Neuronal stem cell (in vitro differentiated cells): ENCODE measurements at regions not wholly inside any gene's neighbourhood (a gene's known extent, or its start where the extent isn't known, plus 50 kb on each side); places are given as distances from the start of the nearest gene placed in this dataset.

ENCODE experiments used
- DNase-seq: peaks from one replicate; pipeline ENCODE4 v3.0.0-alpha.2; 2013; ENCODE audit warnings: low spot score
- H2AFZ ChIP-seq: one replicate; pipeline ENCODE4 v1.6.1; 2013; ENCODE audit warnings: mild to moderate bottlenecking, low read length, inconsistent platforms
- H2AK5ac ChIP-seq: 2 replicates; pipeline ENCODE4 v1.6.1; 2013; ENCODE audit warnings: low read depth, mild to moderate bottlenecking, inconsistent platforms, low read length, moderate library complexity, mixed read lengths
- H2BK120ac ChIP-seq: 2 replicates; pipeline ENCODE4 v1.6.1; 2013; ENCODE audit warnings: low read depth, mild to moderate bottlenecking, inconsistent platforms, low read length, moderate library complexity, mixed read lengths
- H2BK12ac ChIP-seq: one replicate; pipeline ENCODE4 v1.6.1; 2013; ENCODE audit warnings: low read length, inconsistent platforms
- H2BK15ac ChIP-seq: 2 replicates; pipeline ENCODE4 v1.6.1; 2013; ENCODE audit warnings: mild to moderate bottlenecking, low read length, inconsistent platforms, mixed read lengths
- H2BK5ac ChIP-seq: one replicate; pipeline ENCODE4 v1.6.1; 2013; ENCODE audit warnings: inconsistent platforms, mild to moderate bottlenecking, low read length, moderate library complexity
- H3K14ac ChIP-seq: one replicate; pipeline ENCODE4 v1.6.1; 2013; ENCODE audit warnings: low read length, inconsistent platforms
- H3K18ac ChIP-seq: 2 replicates; pipeline ENCODE4 v1.6.1; 2013; ENCODE audit warnings: low read length, inconsistent platforms
- H3K23ac ChIP-seq: 2 replicates; pipeline ENCODE4 v1.6.1; 2013; ENCODE audit warnings: low read depth, mild to moderate bottlenecking, mixed read lengths, low read length, inconsistent platforms; ENCODE audit not compliant: poor library complexity
- H3K27ac ChIP-seq: replicated peaks from 3 replicates; pipeline ENCODE4 v1.5.1; 2013; ENCODE audit warnings: low read length, inconsistent platforms
- H3K27me3 ChIP-seq, 3 experiments: 2 replicates each; pipeline ENCODE4 v1.6.1; 2013; ENCODE audit warnings: low read length in 3 of 3, mild to moderate bottlenecking in 2 of 3, inconsistent platforms in 1 of 3, low read depth in 1 of 3, mixed read lengths in 1 of 3, moderate library complexity in 1 of 3; ENCODE audit not compliant: control insufficient read depth in 3 of 3, insufficient read depth in 3 of 3
- H3K36me3 ChIP-seq, 2 donors: replicated peaks in 1 of 2; 2 replicates each; pipeline ENCODE4 v1.6.1; 2013; ENCODE audit warnings: low read length in 2 of 2; ENCODE audit not compliant: control insufficient read depth in 2 of 2, insufficient read depth in 2 of 2
- H3K4ac ChIP-seq: 2 replicates; pipeline ENCODE4 v1.6.1; 2013; ENCODE audit warnings: inconsistent platforms, mild to moderate bottlenecking, low read length, moderate library complexity
- H3K4me1 ChIP-seq, 2 donors: 1 replicate in 1 of 2; 2 replicates in 1 of 2; pipeline ENCODE4 v1.6.1; 2013; ENCODE audit warnings: low read length in 2 of 2, low read depth in 1 of 2; ENCODE audit not compliant: control insufficient read depth in 2 of 2, insufficient read depth in 1 of 2
- H3K4me2 ChIP-seq: one replicate; pipeline ENCODE4 v1.6.1; 2013; ENCODE audit warnings: mild to moderate bottlenecking, low read length, inconsistent platforms; ENCODE audit not compliant: insufficient read depth, poor library complexity, severe bottlenecking
- H3K4me3 ChIP-seq, 2 donors: 2 replicates each; pipeline ENCODE4 v1.5.1; 2013; ENCODE audit warnings: low read length in 2 of 2, mild to moderate bottlenecking in 2 of 2, inconsistent platforms in 1 of 2, moderate library complexity in 1 of 2
- H3K79me1 ChIP-seq: one replicate; pipeline ENCODE4 v1.6.1; 2013; ENCODE audit warnings: low read depth, mild to moderate bottlenecking, inconsistent platforms, low read length, moderate library complexity
- H3K9ac ChIP-seq: one replicate; pipeline ENCODE4 v1.6.1; 2013; ENCODE audit warnings: mild to moderate bottlenecking, low read depth, low read length, inconsistent platforms; ENCODE audit not compliant: poor library complexity
- H3K9me3 ChIP-seq, 2 donors: replicated peaks in 1 of 2; 2 replicates each; pipeline versions ENCODE3 to v1.6.1; 2013; ENCODE audit warnings: low read length in 2 of 2, mild to moderate bottlenecking in 2 of 2, inconsistent platforms in 1 of 2, low read depth in 1 of 2, mixed read lengths in 1 of 2, moderate library complexity in 1 of 2; ENCODE audit not compliant: control insufficient read depth in 2 of 2, insufficient read depth in 1 of 2
- H4K8ac ChIP-seq: one replicate; pipeline ENCODE4 v1.6.1; 2013; ENCODE audit warnings: low read depth, mild to moderate bottlenecking, inconsistent platforms, low read length, moderate library complexity
- H4K91ac ChIP-seq: one replicate; pipeline ENCODE4 v1.6.1; 2013; ENCODE audit warnings: low read length, low read depth, mild to moderate bottlenecking, inconsistent platforms; ENCODE audit not compliant: poor library complexity
- WGBS, 2 donors: extraction: QIAGEN DNeasy Blood & Tissue Kit; methylation state at CpG; one replicate each; pipeline ENCODE4 v1.1.7; 2013; ENCODE audit warnings: missing lambda C conversion rate in 2 of 2, mixed read lengths in 1 of 2; ENCODE audit not compliant: insufficient read length in 2 of 2, insufficient replicate concordance in 1 of 2; ENCODE audit errors: extremely low coverage in 2 of 2; 5-methylcytosine and 5-hydroxymethylcytosine counted together

GRCh38 chr6:156111913-156112312 is 656.3 kb upstream of the NOX3 start:
- Histone ChIP-seq H3K14ac (no peak overlapping the region), H3K18ac (no peak overlapping the region), H2AFZ (no peak overlapping the region), H2BK120ac (no peak overlapping the region), H3K27me3 (no peaks in the 10 kb centered on the region), H2BK5ac (no peak overlapping the region), H3K36me3 (no peaks in the 10 kb centered on the region), H2BK15ac (no peak overlapping the region), H2AK5ac (no peak overlapping the region), H3K27ac (no peak overlapping the region), H4K91ac (no peak overlapping the region), H4K8ac (no peak overlapping the region), H3K4me2 (no peak overlapping the region), H3K23ac (no peak overlapping the region), H2BK12ac (no peak overlapping the region), H3K79me1 (no peaks in the 10 kb centered on the region), H3K4me1 (peaks cover 0 to 6% of the 10 kb centered on the region in 2 donors), H3K9ac (no peak overlapping the region), H3K4ac (no peak overlapping the region), H3K9me3 (no peaks in the 10 kb centered on the region), H3K4me3 (no peak overlapping the region)
- WGBS, 2 donors, result no CpG with 5 or more reads among the region's 10 CpGs
- DNase-seq, result no peak

- Histone ChIP-seq H3K9me3 (no peaks in the 10 kb centered on the region), H2BK15ac (no peak overlapping the region), H3K79me1 (no peaks in the 10 kb centered on the region), H3K4ac (no peak overlapping the region), H2AFZ (no peak overlapping the region), H2BK5ac (no peak overlapping the region), H3K27me3 (no peaks in the 10 kb centered on the region), H3K4me2 (no peak overlapping the region), H2BK120ac (no peak overlapping the region), H3K27ac (no peak overlapping the region), H3K18ac (no peak overlapping the region), H3K4me3 (no peak overlapping the region), H3K4me1 (peaks cover 0 to 6% of the 10 kb centered on the region in 2 donors), H3K23ac (no peak overlapping the region), H2BK12ac (no peak overlapping the region), H3K14ac (no peak overlapping the region), H4K91ac (no peak overlapping the region), H3K36me3 (no peaks in the 10 kb centered on the region), H2AK5ac (no peak overlapping the region), H3K9ac (no peak overlapping the region), H4K8ac (no peak overlapping the region)
- no peak for DNase-seq
- no CpG with 5 or more reads among the region's 2 CpGs for WGBS, 2 donors
Measured at GRCh38 chr6:156110249-156110648, 654.6 kb upstream of the NOX3 start.

- Histone ChIP-seq H3K18ac (no peak overlapping the region), H3K27ac (no peak overlapping the region), H3K4me3 (no peak overlapping the region), H3K9me3 (no peaks in the 10 kb centered on the region), H4K8ac (no peak overlapping the region), H3K4me1 (peaks cover 0 to 6% of the 10 kb centered on the region in 2 donors), H3K4me2 (no peak overlapping the region), H4K91ac (no peak overlapping the region), H2AFZ (no peak overlapping the region), H2BK5ac (no peak overlapping the region), H3K27me3 (no peaks in the 10 kb centered on the region), H3K14ac (no peak overlapping the region), H3K79me1 (no peaks in the 10 kb centered on the region), H2BK120ac (no peak overlapping the region), H2BK12ac (no peak overlapping the region), H3K4ac (no peak overlapping the region), H3K9ac (no peak overlapping the region), H2BK15ac (no peak overlapping the region), H3K23ac (no peak overlapping the region), H2AK5ac (no peak overlapping the region), H3K36me3 (no peaks in the 10 kb centered on the region)
- no peak for DNase-seq
- no CpG with 5 or more reads among the region's 1 CpG for WGBS, 2 donors
Measured at GRCh38 chr6:156109713-156110112, 654.1 kb upstream of the NOX3 start.

DNA sequence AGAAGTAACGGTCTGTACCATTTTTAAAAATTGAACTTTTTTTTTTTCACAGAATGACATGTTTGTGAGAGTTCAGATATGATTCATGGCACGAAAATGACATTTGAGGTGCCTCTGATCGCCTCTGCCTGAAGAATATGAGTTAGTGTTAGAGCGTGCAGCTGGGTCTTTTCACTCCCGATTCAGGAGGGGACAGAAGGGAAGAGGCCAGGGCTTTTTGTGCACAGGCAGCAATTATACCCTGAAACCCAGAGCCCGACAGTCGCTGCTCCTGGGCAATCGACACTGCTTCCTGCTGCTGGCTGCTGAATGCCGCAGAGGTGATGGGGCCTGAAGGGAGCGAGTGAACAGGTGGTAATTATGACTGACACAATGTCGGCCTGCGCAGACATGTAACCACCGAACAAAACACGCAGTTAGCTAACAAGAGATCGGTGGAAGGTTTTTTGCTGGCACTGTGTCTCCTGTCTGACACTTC is 652.0 kb upstream of the NOX3 start:
- no peak overlapping the region for H2BK5ac ChIP-seq
- no peak overlapping the region for H2BK120ac ChIP-seq
- no peak overlapping the region for H3K4me3 ChIP-seq
- H3K23ac ChIP-seq, result no peak overlapping the region
- H3K9ac ChIP-seq, result no peak overlapping the region
- no peaks in the 10 kb centered on the region for H3K9me3 ChIP-seq
- no peak overlapping the region for H4K91ac ChIP-seq
- no peaks in the 10 kb centered on the region for H3K79me1 ChIP-seq
- H3K4me2 ChIP-seq, result peak overlapping the region; percentile 21
- H3K18ac ChIP-seq, result no peak overlapping the region
- H3K4ac ChIP-seq, result no peak overlapping the region
- WGBS, 2 donors, result no CpG with 5 or more reads among the region's 15 CpGs
- no peak overlapping the region for H2BK15ac ChIP-seq
- no peak overlapping the region for H4K8ac ChIP-seq
- H2AFZ ChIP-seq, result no peak overlapping the region
- peak overlapping the region; percentile 55 for H3K27ac ChIP-seq
- H2BK12ac ChIP-seq, result no peak overlapping the region
- H3K36me3 ChIP-seq, result no peaks in the 10 kb centered on the region
- H3K4me1 ChIP-seq, result peaks cover 0 to 6% of the 10 kb centered on the region in 2 donors
- DNase-seq, result peak; percentile 9
- no peak overlapping the region for H2AK5ac ChIP-seq
- H3K27me3 ChIP-seq, result no peaks in the 10 kb centered on the region
- H3K14ac ChIP-seq, result no peak overlapping the region
